HL-60 (cell line): ENCODE measurements at regions not wholly inside any gene's neighbourhood (a gene's known extent, or its start where the extent isn't known, plus 50 kb on each side); places are given as distances from the start of the nearest gene placed in this dataset.

Source experiments
- DNase-seq, 2 experiments: peaks; one replicate each; pipeline ENCODE4 v3.0.0-alpha.2; 2010 to 2020; ENCODE audit warnings: low read depth in 1 of 2, low spot score in 1 of 2
- H3K27ac ChIP-seq: fragments of 250-450 bp; sonication (Bioruptor Pico); replicated peaks from 2 replicates; pipeline ENCODE4 v1.5.1; 2020; ENCODE audit warnings: mild to moderate bottlenecking, moderate library complexity
- H3K27me3 ChIP-seq: fragments of 250-450 bp; sonication (Bioruptor Pico); 2 replicates; pipeline ENCODE4 v1.5.1; 2021; ENCODE audit warnings: mild to moderate bottlenecking, moderate library complexity; ENCODE audit not compliant: insufficient read depth, poor library complexity, severe bottlenecking
- H3K4me3 ChIP-seq: replicated peaks from 2 replicates; pipeline ENCODE4 v1.5.1; 2011; ENCODE audit warnings: mild to moderate bottlenecking, control low read depth, low read length; ENCODE audit not compliant: insufficient read depth
- GABPA ChIP-seq: IDR thresholded peaks from 2 replicates; pipeline ENCODE4 v1.6.1; 2012; ENCODE audit warnings: low read depth
- POLR2AphosphoS5 ChIP-seq: IDR thresholded peaks from 2 replicates; pipeline ENCODE4 v1.6.1; 2012; ENCODE audit warnings: low read depth
- SPI1 ChIP-seq: IDR thresholded peaks from 2 replicates; pipeline ENCODE4 v1.6.1; 2012; ENCODE audit warnings: low read depth, mild to moderate bottlenecking, borderline replicate concordance
- TF ChIP-seq, protein P1 (sequence below): IDR thresholded peaks from 2 replicates; pipeline ENCODE4 v1.6.1; 2012; ENCODE audit warnings: low read depth; ENCODE audit not compliant: insufficient replicate concordance
- TF ChIP-seq, protein P2 (sequence below): IDR thresholded peaks from one replicate; pipeline ENCODE4 v1.5.1; 2011; ENCODE audit warnings: low read length, control low read depth, inconsistent platforms; ENCODE audit not compliant: insufficient read depth

DNA sequence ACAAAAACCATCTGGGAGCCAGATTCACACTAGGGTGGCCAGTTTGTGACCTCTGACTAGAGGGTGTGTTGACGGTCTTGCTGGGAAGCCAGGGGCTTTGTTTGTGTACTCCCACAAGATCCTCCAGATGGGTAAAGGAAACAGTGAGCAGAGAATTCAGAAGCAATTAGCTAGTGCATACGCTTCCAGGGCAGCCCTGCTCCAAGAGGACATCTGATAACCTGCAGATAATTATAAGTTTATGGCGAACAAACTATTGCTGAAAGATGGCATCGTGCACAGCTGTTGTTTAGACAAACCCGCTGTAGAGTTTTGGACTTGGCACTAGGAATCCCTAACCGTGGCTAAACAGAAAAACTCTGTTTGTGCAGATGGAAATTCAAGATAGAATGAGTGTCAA is 326.4 kb downstream of the TGFB2 start:
- no peak for DNase-seq
- H3K27ac ChIP-seq = no peak overlapping the region
- H3K4me3 ChIP-seq = no peak overlapping the region
- TF ChIP-seq SPI1 = no peak
- TF ChIP-seq POLR2AphosphoS5 = no peak
- TF ChIP-seq GABPA = no peak
- TF ChIP-seq, protein P1, sequence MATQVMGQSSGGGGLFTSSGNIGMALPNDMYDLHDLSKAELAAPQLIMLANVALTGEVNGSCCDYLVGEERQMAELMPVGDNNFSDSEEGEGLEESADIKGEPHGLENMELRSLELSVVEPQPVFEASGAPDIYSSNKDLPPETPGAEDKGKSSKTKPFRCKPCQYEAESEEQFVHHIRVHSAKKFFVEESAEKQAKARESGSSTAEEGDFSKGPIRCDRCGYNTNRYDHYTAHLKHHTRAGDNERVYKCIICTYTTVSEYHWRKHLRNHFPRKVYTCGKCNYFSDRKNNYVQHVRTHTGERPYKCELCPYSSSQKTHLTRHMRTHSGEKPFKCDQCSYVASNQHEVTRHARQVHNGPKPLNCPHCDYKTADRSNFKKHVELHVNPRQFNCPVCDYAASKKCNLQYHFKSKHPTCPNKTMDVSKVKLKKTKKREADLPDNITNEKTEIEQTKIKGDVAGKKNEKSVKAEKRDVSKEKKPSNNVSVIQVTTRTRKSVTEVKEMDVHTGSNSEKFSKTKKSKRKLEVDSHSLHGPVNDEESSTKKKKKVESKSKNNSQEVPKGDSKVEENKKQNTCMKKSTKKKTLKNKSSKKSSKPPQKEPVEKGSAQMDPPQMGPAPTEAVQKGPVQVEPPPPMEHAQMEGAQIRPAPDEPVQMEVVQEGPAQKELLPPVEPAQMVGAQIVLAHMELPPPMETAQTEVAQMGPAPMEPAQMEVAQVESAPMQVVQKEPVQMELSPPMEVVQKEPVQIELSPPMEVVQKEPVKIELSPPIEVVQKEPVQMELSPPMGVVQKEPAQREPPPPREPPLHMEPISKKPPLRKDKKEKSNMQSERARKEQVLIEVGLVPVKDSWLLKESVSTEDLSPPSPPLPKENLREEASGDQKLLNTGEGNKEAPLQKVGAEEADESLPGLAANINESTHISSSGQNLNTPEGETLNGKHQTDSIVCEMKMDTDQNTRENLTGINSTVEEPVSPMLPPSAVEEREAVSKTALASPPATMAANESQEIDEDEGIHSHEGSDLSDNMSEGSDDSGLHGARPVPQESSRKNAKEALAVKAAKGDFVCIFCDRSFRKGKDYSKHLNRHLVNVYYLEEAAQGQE = no peak
- TF ChIP-seq, protein P2, sequence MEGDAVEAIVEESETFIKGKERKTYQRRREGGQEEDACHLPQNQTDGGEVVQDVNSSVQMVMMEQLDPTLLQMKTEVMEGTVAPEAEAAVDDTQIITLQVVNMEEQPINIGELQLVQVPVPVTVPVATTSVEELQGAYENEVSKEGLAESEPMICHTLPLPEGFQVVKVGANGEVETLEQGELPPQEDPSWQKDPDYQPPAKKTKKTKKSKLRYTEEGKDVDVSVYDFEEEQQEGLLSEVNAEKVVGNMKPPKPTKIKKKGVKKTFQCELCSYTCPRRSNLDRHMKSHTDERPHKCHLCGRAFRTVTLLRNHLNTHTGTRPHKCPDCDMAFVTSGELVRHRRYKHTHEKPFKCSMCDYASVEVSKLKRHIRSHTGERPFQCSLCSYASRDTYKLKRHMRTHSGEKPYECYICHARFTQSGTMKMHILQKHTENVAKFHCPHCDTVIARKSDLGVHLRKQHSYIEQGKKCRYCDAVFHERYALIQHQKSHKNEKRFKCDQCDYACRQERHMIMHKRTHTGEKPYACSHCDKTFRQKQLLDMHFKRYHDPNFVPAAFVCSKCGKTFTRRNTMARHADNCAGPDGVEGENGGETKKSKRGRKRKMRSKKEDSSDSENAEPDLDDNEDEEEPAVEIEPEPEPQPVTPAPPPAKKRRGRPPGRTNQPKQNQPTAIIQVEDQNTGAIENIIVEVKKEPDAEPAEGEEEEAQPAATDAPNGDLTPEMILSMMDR = no peak
- H3K27me3 ChIP-seq = no peaks in the 10 kb centered on the region

DNA sequence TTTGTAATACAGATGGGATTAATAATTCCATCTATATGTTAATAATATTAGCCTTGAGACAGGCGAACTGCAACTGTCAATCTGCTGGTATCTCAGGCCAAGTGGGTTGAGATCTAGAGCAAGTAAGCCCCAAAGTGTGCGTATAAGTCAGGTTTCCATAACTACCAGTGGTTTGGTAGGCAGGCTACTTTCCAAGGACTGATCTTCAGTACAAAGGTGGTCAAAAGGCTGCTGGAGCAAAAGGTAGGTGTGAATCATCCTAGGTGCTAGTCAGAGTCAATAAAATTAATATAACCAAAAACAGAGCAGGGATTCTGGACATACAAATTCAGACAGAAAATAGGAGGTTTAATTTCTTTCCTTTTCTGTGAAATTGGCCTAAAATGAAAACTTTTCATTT is 328.0 kb downstream of the TGFB2 start:
- H3K4me3 ChIP-seq = no peak overlapping the region
- TF ChIP-seq, protein P2 = no peak
- TF ChIP-seq, protein P1 = no peak
- TF ChIP-seq POLR2AphosphoS5 (no peak), SPI1 (no peak), GABPA (no peak)
- no peaks in the 10 kb centered on the region for H3K27me3 ChIP-seq
- DNase-seq = no peak
- H3K27ac ChIP-seq = no peak overlapping the region

DNA sequence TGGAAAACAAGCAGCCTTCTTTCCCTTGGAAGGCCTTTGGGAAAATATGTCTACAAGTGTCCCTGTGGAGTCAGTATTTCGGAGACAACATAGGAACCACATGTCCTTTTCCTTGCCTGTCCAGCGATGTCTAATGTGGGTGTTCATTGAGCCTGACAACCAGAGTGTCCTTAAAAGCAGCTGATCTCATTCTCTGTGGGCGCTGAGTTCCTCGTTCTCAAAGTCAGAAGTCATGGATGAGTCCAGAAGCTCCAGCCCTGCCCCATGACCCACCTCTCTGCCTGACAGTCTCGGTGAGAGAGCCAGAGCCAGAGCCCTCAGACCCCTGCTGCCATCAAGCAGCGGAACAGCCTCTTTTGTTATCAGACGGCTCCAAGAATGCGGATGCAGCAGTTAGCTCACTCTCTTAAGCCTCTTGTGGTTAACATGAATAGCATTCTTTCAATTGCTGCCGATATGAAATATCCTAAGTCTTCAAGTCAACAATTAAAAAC is 329.2 kb downstream of the TGFB2 start:
- no peak for DNase-seq
- H3K27ac ChIP-seq = no peak overlapping the region
- no peak overlapping the region for H3K4me3 ChIP-seq
- H3K27me3 ChIP-seq = no peaks in the 10 kb centered on the region
- TF ChIP-seq, protein P2 = no peak
- TF ChIP-seq GABPA = no peak
- TF ChIP-seq, protein P1 = no peak
- no peak for TF ChIP-seq SPI1
- TF ChIP-seq POLR2AphosphoS5 = no peak
